Adrenal gland (tissue), 9 donors: ENCODE measurements at regions not wholly inside any gene's neighbourhood (a gene's known extent, or its start where the extent isn't known, plus 50 kb on each side); places are given as distances from the start of the nearest gene placed in this dataset.

Experiments used
- DNase-seq, 7 donors: peaks; one replicate each; pipeline ENCODE4 v3.0.0-alpha.2; 2019 to 2020
- H3K27ac ChIP-seq, 5 donors: fragments of 200-600 bp; sonication (generic) in 4 of 5; 1 replicate in 3 of 5; 2 replicates in 2 of 5; pipeline versions ENCODE4 v1.5.1 to v1.8.0; 2016 to 2020; ENCODE audit warnings: mild to moderate bottlenecking in 1 of 5
- H3K27me3 ChIP-seq: fragments of 200-600 bp; 2 replicates; pipeline ENCODE4 v1.8.0; 2021
- H3K36me3 ChIP-seq, 2 donors: fragments of 200-600 bp; replicated peaks in 1 of 2; 1 replicate in 1 of 2; 2 replicates in 1 of 2; pipeline versions ENCODE4 v1.5.1 to v1.8.0; 2018 to 2022
- H3K4me1 ChIP-seq, 2 donors: fragments of 200-600 bp; replicated peaks in 1 of 2; 1 replicate in 1 of 2; 2 replicates in 1 of 2; pipeline versions ENCODE4 v1.5.1 to v1.8.0; 2018 to 2021
- H3K4me3 ChIP-seq, 4 donors: fragments of 200-600 bp; sonication (generic) in 3 of 4; one replicate each; pipeline ENCODE4 v1.5.1; 2016 to 2018
- H3K9me3 ChIP-seq, 3 donors: fragments of 200-600 bp; sonication (generic) in 1 of 3; replicated peaks in 1 of 3; 1 replicate in 2 of 3; 2 replicates in 1 of 3; pipeline versions ENCODE4 v1.5.1 to v1.8.0; 2016 to 2021
- CTCF ChIP-seq, 6 experiments: fragments of 450-650 bp in 4 of 6; fragments of 200-600 bp in 2 of 6; sonication (generic) in 1 of 6; IDR thresholded peaks; 1 replicate in 5 of 6; 2 replicates in 1 of 6; pipeline versions ENCODE4 v1.5.1 to v1.8.0; 2016 to 2021; ENCODE audit warnings: antibody characterized with exemption in 6 of 6, mild to moderate bottlenecking in 2 of 6, moderate library complexity in 1 of 6
- POLR2A ChIP-seq, 2 donors: fragments of 450-650 bp; IDR thresholded peaks; one replicate each; pipeline ENCODE4 v1.6.1; 2017; ENCODE audit warnings: antibody characterized with exemption in 2 of 2, mild to moderate bottlenecking in 2 of 2, moderate library complexity in 1 of 2
- WGBS, 4 donors: extraction: QIAGEN DNeasy Blood & Tissue Kit in 2 of 4; methylation state at CpG; one replicate each; pipeline versions ENCODE4 v1.1.5 to v1.1.7; 2013 to 2017; 5-methylcytosine and 5-hydroxymethylcytosine counted together
- intact Hi-C, 2 donors: fragments of 100-400 bp; cut with DNase I; formaldehyde crosslinking; loops; one replicate each; pipeline versions ENCODE4 v1.14.1 to v1.15.0; 2022 to 2023
- donor health status: healthy with polysubstance abuse.
- donor health status: Bipolar disorder and iron deficiency.
- donor health status: DM: yes; HTN: yes; CAD: no.
- donor health status: DM: no; HTN: no; CAD: no.
- donor health status: DM: no; HTN: no; CAD: no.

GRCh38 chr19:31745731-31746130, 396.5 kb upstream of the TSHZ3 start:
- TF ChIP-seq CTCF (IDR thresholded peaks at IDR 0.05): no peak
- no peak for TF ChIP-seq POLR2A (IDR thresholded peaks at IDR 0.05)
- 79 to 82% (median 80%) methylated on average over 9 of the region's 9 CpGs for WGBS, 4 donors
- no peak overlapping the region for H3K27ac ChIP-seq
- no peaks in the 10 kb centered on the region for H3K4me1 ChIP-seq
- no peak for DNase-seq
- H3K27me3 ChIP-seq: no peaks in the 10 kb centered on the region
- intact Hi-C loops: no loop called here
- H3K36me3 ChIP-seq: no peaks in the 10 kb centered on the region
- H3K4me3 ChIP-seq: no peak overlapping the region
- H3K9me3 ChIP-seq: no peaks in the 10 kb centered on the region

DNA sequence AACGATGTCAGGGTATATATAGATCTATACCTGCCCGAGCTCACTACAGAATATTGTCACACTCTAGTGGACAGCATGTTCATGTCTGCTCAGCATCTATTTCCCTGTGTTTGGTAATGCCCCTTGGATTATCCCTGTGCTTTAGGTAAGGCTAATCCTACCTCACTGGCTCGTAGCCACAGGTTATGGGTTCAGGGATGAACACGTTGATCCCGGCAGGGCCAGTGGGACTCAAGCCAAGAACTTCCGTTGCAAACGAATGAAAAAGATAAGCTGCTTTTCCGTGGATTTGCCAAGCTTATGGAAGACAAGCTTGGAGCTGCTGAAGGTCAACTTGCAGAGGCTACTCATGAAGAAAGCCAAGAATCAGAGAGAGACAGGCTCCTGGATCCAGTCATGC, 400.0 kb upstream of the TSHZ3 start:
- intact Hi-C loops: no loop called here
- TF ChIP-seq POLR2A (IDR thresholded peaks at IDR 0.05): no peak
- no peak for TF ChIP-seq CTCF (IDR thresholded peaks at IDR 0.05)

GRCh38 chr19:31759359-31759758, 410.1 kb upstream of the TSHZ3 start:
- Histone ChIP-seq H3K4me3 (no peak overlapping the region), H3K9me3 (no peaks in the 10 kb centered on the region), H3K4me1 (no peaks in the 10 kb centered on the region), H3K36me3 (no peaks in the 10 kb centered on the region), H3K27ac (no peak overlapping the region), H3K27me3 (no peaks in the 10 kb centered on the region)
- intact Hi-C loops: no loop called here
- TF ChIP-seq CTCF (IDR thresholded peaks at IDR 0.05) (no peak), POLR2A (IDR thresholded peaks at IDR 0.05) (no peak)
- DNase-seq: no peak
- WGBS, 4 donors: 77 to 92% (median 83%) methylated on average over 4 of the region's 4 CpGs

More for the DNA sequence above, 400.0 kb upstream of the TSHZ3 start:
- DNase-seq: peak in 5 of 7 donors; percentile 15 to 34 (median 26)
- 29 to 50% (median 42%) methylated on average over 8 of the region's 8 CpGs for WGBS, 4 donors
- no peaks in the 10 kb centered on the region for H3K36me3 ChIP-seq
- no peaks in the 10 kb centered on the region for H3K27me3 ChIP-seq
- H3K4me1 ChIP-seq: no peaks in the 10 kb centered on the region
- H3K27ac ChIP-seq: no peak overlapping the region
- no peaks in the 10 kb centered on the region for H3K9me3 ChIP-seq
- no peak overlapping the region for H3K4me3 ChIP-seq

DNA sequence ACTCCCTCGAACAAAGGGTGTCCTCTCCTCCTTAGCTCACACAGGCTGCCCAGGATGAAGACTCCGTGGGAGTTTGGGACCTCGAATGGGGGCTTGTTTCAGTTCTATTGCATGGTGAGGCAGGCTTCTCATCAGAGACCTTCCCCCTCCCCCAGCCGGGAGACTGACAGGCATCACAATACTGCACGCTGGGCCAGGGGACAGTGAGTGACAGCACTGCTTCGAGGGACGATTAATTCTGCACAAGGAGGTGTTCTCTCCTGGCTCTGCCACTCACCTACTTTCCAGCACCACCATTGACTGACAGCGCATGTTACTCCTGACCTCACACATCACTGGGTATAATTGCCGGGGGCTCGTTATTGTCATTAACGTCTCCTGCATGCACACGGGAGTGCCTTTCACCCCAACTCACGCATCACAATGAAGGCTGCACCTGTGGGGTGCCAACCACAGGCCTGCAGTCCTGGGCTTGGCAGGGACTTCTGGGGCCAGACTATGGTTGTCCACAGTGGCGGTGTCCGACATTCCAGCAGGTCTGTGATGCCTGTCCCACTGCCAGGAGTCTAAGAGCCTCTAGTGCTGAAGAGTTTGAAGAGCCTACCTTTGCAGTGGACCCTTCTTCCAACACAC, 412.2 kb upstream of the TSHZ3 start:
- intact Hi-C loops: no loop called here
- Histone ChIP-seq H3K27me3 (no peaks in the 10 kb centered on the region), H3K9me3 (no peaks in the 10 kb centered on the region), H3K36me3 (no peaks in the 10 kb centered on the region), H3K27ac (no peak overlapping the region), H3K4me1 (no peaks in the 10 kb centered on the region), H3K4me3 (no peak overlapping the region)
- 65 to 73% (median 72%) methylated on average over 12 to 15 of the region's 15 CpGs for WGBS, 4 donors
- no peak for TF ChIP-seq CTCF (IDR thresholded peaks at IDR 0.05)
- no peak for TF ChIP-seq POLR2A (IDR thresholded peaks at IDR 0.05)
- DNase-seq: no peak
